Suprapubic skin (tissue), 4 donors: ENCODE measurements at regions not wholly inside any gene's neighbourhood (a gene's known extent, or its start where the extent isn't known, plus 50 kb on each side); places are given as distances from the start of the nearest gene placed in this dataset.

Experiments used
- DNase-seq, 2 donors: peaks; one replicate each; pipeline ENCODE4 v3.0.0-alpha.2; 2019; ENCODE audit warnings: low spot score in 2 of 2
- H3K27ac ChIP-seq: fragments of 200-600 bp; sonication (generic); one replicate; pipeline ENCODE4 v1.5.1; 2019
- H3K27me3 ChIP-seq: fragments of 200-600 bp; sonication (generic); one replicate; pipeline ENCODE4 v1.5.1; 2019
- H3K36me3 ChIP-seq: fragments of 200-600 bp; sonication (generic); one replicate; pipeline ENCODE4 v1.5.1; 2019
- H3K4me1 ChIP-seq: fragments of 200-600 bp; sonication (generic); one replicate; pipeline ENCODE4 v1.5.1; 2019
- H3K4me3 ChIP-seq: fragments of 200-600 bp; sonication (generic); one replicate; pipeline ENCODE4 v1.5.1; 2019; ENCODE audit warnings: mild to moderate bottlenecking
- H3K9me3 ChIP-seq: fragments of 200-600 bp; sonication (generic); one replicate; pipeline ENCODE4 v1.5.1; 2019
- EP300 ChIP-seq: sonication (generic); formaldehyde crosslinking; IDR thresholded peaks from one replicate; pipeline ENCODE4 v1.6.1; 2017; ENCODE audit warnings: antibody characterized with exemption
- POLR2A ChIP-seq, 2 donors: fragments of 450-650 bp; IDR thresholded peaks; one replicate each; pipeline ENCODE4 v1.6.1; 2017; ENCODE audit warnings: antibody characterized with exemption in 2 of 2, mild to moderate bottlenecking in 2 of 2, moderate library complexity in 2 of 2
- POLR2AphosphoS5 ChIP-seq, 3 donors: sonication (generic); formaldehyde crosslinking; IDR thresholded peaks; one replicate each; pipeline ENCODE4 v1.6.1; 2017; ENCODE audit warnings: antibody characterized with exemption in 3 of 3
- WGBS: methylation state at CpG from one replicate; pipeline ENCODE4 v1.1.5; 2018; 5-methylcytosine and 5-hydroxymethylcytosine counted together
- TF ChIP-seq, protein P1 (sequence below), 2 donors: fragments of 200-600 bp in 1 of 2; fragments of 450-650 bp in 1 of 2; sonication (generic) in 1 of 2; IDR thresholded peaks; one replicate each; pipeline ENCODE4 v1.5.1; 2016 to 2019; ENCODE audit warnings: antibody characterized with exemption in 2 of 2, mild to moderate bottlenecking in 1 of 2, moderate library complexity in 1 of 2

DNA sequence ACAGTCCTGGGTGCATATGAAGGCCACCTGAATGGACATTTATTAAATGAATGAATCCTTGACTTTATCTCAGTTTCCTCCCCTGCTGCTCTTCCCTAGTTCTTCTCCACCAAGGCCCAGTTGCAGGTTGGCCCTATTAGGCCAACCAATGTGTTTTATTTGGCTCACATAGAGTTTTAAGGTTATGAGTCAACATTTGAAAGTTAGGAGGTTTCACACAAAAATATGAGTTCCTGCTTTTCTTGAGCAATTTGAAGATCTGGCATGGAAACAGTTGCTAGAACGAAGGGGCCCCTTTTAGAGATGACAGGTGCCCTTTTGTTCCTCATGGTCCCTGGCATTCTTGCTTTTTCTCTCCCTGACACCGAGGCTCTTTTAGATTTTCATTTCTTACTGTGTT lies 83.0 kb upstream of the PDZRN3 start:
- Histone ChIP-seq H3K4me3 (no peak overlapping the region), H3K27ac (no peak overlapping the region), H3K36me3 (no peaks in the 10 kb centered on the region), H3K9me3 (no peaks in the 10 kb centered on the region), H3K27me3 (no peaks in the 10 kb centered on the region), H3K4me1 (no peaks in the 10 kb centered on the region)
- no peak for DNase-seq
- TF ChIP-seq POLR2A (IDR thresholded peaks at IDR 0.05) (no peak), EP300 (no peak), POLR2AphosphoS5 (IDR thresholded peaks at IDR 0.05) (no peak)
- TF ChIP-seq, protein P1, sequence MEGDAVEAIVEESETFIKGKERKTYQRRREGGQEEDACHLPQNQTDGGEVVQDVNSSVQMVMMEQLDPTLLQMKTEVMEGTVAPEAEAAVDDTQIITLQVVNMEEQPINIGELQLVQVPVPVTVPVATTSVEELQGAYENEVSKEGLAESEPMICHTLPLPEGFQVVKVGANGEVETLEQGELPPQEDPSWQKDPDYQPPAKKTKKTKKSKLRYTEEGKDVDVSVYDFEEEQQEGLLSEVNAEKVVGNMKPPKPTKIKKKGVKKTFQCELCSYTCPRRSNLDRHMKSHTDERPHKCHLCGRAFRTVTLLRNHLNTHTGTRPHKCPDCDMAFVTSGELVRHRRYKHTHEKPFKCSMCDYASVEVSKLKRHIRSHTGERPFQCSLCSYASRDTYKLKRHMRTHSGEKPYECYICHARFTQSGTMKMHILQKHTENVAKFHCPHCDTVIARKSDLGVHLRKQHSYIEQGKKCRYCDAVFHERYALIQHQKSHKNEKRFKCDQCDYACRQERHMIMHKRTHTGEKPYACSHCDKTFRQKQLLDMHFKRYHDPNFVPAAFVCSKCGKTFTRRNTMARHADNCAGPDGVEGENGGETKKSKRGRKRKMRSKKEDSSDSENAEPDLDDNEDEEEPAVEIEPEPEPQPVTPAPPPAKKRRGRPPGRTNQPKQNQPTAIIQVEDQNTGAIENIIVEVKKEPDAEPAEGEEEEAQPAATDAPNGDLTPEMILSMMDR (IDR thresholded peaks at IDR 0.05): no peak
- 70% methylated on average over 2 of the region's 2 CpGs for WGBS

DNA sequence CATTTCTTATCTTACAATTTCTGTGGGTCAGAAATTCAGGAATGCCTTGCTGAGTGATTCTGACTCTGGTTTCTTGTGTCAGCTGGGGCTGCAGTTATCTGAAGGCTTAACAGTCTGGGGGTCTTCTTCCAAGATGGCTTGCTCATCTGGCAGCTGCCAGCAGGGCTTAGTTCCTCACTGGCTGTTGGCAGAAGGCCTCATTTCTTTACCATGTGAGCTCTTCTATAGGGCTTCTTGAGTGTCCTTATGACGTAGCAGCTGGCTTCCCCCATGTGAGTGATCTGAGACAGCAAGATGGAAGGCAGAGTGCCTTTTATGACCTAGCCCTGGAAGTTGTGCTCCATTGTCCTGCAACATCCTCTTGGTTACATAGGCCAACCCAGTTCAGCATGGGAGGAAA lies 82.0 kb upstream of the PDZRN3 start:
- H3K9me3 ChIP-seq: no peaks in the 10 kb centered on the region
- no peak for TF ChIP-seq POLR2A (IDR thresholded peaks at IDR 0.05)
- TF ChIP-seq EP300: no peak
- TF ChIP-seq, protein P1 (IDR thresholded peaks at IDR 0.05): no peak
- no peak for TF ChIP-seq POLR2AphosphoS5 (IDR thresholded peaks at IDR 0.05)
- no peak overlapping the region for H3K4me3 ChIP-seq
- WGBS: 88% methylated on average over 1 of the region's 1 CpG
- DNase-seq: no peak
- no peak overlapping the region for H3K27ac ChIP-seq
- H3K27me3 ChIP-seq: no peaks in the 10 kb centered on the region
- no peaks in the 10 kb centered on the region for H3K36me3 ChIP-seq
- no peaks in the 10 kb centered on the region for H3K4me1 ChIP-seq

DNA sequence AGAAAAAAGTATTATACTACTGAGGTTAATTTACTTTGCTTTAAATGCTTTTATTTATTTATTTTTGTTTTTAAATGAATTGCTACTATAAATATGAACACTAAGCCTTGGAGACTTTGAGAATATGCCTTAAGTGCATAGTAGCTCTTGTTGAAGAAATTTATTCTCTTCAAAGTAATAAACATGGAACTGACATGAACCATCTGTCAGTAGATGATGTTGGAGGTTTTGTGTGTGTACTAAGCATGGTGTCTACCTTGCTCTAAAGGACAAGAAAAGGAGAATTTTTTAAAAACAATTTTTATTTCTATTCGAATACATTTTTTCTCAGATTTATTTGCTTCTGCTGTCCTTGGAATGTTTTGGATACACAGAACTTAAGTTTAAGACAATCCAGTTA lies 81.1 kb upstream of the PDZRN3 start:
- TF ChIP-seq EP300 (no peak), POLR2A (IDR thresholded peaks at IDR 0.05) (no peak), POLR2AphosphoS5 (IDR thresholded peaks at IDR 0.05) (no peak)
- TF ChIP-seq, protein P1 (IDR thresholded peaks at IDR 0.05): no peak
- no peaks in the 10 kb centered on the region for H3K4me1 ChIP-seq
- no peaks in the 10 kb centered on the region for H3K9me3 ChIP-seq
- DNase-seq: no peak
- WGBS: 92% methylated on average over 1 of the region's 1 CpG
- no peak overlapping the region for H3K4me3 ChIP-seq
- no peaks in the 10 kb centered on the region for H3K27me3 ChIP-seq
- no peak overlapping the region for H3K27ac ChIP-seq
- no peaks in the 10 kb centered on the region for H3K36me3 ChIP-seq

DNA sequence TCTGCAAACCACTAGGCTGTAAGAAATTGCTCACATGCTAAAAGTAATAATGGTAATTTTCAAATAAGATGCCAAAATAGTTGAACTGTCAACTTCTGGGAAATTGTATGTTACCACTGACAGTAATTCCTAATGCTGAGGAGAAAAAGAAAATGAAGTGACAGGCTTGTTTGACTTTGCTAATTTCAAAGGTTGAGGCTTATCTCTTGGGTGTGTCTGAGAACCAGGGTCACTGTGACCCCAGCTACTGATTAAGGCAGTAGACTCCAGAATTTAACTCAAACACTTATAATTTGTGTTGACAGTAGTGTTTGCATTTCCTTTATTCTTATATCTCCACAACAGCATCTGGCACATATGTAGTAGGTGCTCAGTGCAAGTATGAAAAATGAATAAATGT lies 74.6 kb upstream of the PDZRN3 start:
- DNase-seq: no peak
- Histone ChIP-seq H3K36me3 (no peaks in the 10 kb centered on the region), H3K9me3 (no peaks in the 10 kb centered on the region), H3K4me1 (peaks cover 15% of the 10 kb centered on the region), H3K27me3 (no peaks in the 10 kb centered on the region), H3K4me3 (no peak overlapping the region), H3K27ac (no peak overlapping the region)
- TF ChIP-seq, protein P1 (IDR thresholded peaks at IDR 0.05): no peak
- TF ChIP-seq EP300: no peak
- TF ChIP-seq POLR2AphosphoS5 (IDR thresholded peaks at IDR 0.05): no peak
- TF ChIP-seq POLR2A (IDR thresholded peaks at IDR 0.05): no peak

DNA sequence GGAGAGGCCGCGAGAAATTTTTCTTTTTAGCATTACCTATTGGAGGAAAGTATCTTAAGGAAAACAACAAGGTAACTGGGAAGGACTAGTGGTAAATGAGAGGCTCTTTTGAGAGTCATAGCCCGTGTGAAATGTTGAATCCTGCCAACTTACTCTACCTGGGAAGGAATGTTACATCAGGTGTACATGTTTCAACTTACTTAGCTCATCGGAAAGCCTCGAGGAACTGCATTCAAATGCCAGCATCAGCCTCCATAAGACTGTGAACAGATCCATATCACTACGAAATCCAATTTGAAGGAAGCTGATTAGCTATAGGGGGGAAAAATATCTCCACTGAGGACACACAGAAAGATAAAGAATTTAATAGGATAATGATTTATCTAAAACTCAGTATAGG lies 72.3 kb upstream of the PDZRN3 start:
- Histone ChIP-seq H3K4me1 (peaks cover 15% of the 10 kb centered on the region), H3K27ac (no peak overlapping the region), H3K9me3 (peaks cover 3% of the 10 kb centered on the region), H3K27me3 (no peaks in the 10 kb centered on the region), H3K4me3 (no peak overlapping the region), H3K36me3 (no peaks in the 10 kb centered on the region)
- TF ChIP-seq EP300: no peak
- no peak for TF ChIP-seq POLR2A (IDR thresholded peaks at IDR 0.05)
- TF ChIP-seq POLR2AphosphoS5 (IDR thresholded peaks at IDR 0.05): no peak
- TF ChIP-seq, protein P1 (IDR thresholded peaks at IDR 0.05): no peak
- 43% methylated on average over 6 of the region's 6 CpGs for WGBS
- DNase-seq: no peak
